Endodermal cell (in vitro differentiated cells): ENCODE measurements at regions not wholly inside any gene's neighbourhood (a gene's known extent, or its start where the extent isn't known, plus 50 kb on each side); places are given as distances from the start of the nearest gene placed in this dataset.

Experiments used
- DNase-seq: peaks from one replicate; pipeline ENCODE4 v3.0.0-alpha.2; 2017
- H3K27ac ChIP-seq: 2 replicates; pipeline ENCODE4 v1.5.1; 2013; ENCODE audit warnings: mild to moderate bottlenecking, low read depth, low read length, moderate library complexity
- H3K27me3 ChIP-seq: 2 replicates; pipeline ENCODE4 v1.6.1; 2013; ENCODE audit warnings: mild to moderate bottlenecking, low read length, moderate library complexity; ENCODE audit not compliant: insufficient read depth, control insufficient read depth, poor library complexity, severe bottlenecking
- H3K36me3 ChIP-seq: 2 replicates; pipeline ENCODE4 v1.7.0; 2013; ENCODE audit warnings: mild to moderate bottlenecking, low read length, moderate library complexity; ENCODE audit not compliant: control insufficient read depth, insufficient read depth
- H3K4me1 ChIP-seq: one replicate; pipeline ENCODE4 v1.7.0; 2013; ENCODE audit warnings: low read length; ENCODE audit not compliant: control insufficient read depth, insufficient read depth
- H3K4me3 ChIP-seq: 2 replicates; pipeline ENCODE4 v1.5.1; 2013; ENCODE audit warnings: mild to moderate bottlenecking, low read length, moderate library complexity
- H3K9ac ChIP-seq: 2 replicates; pipeline ENCODE4 v1.6.1; 2013; ENCODE audit warnings: mild to moderate bottlenecking, low read length, moderate library complexity; ENCODE audit not compliant: poor library complexity, severe bottlenecking; ENCODE audit errors: extremely low read depth
- H3K9me3 ChIP-seq: 2 replicates; pipeline ENCODE4 v1.6.1; 2013; ENCODE audit warnings: mild to moderate bottlenecking, low read length, moderate library complexity; ENCODE audit not compliant: control insufficient read depth
- H3K27ac Mint-ChIP-seq: 2 replicates; pipeline ENCODE4 v1.8.0; 2020; ENCODE audit warnings: mixed read lengths
- H3K27me3 Mint-ChIP-seq: 2 replicates; pipeline ENCODE4 v1.8.0; 2021; ENCODE audit warnings: mild to moderate bottlenecking, mixed read lengths; ENCODE audit not compliant: insufficient read depth
- H3K36me3 Mint-ChIP-seq: 2 replicates; pipeline ENCODE4 v1.8.0; 2020; ENCODE audit warnings: low read depth, mixed read lengths
- H3K4me1 Mint-ChIP-seq: 2 replicates; pipeline ENCODE4 v1.8.0; 2020; ENCODE audit warnings: mixed read lengths
- H3K4me3 Mint-ChIP-seq: 2 replicates; pipeline ENCODE4 v1.8.0; 2020; ENCODE audit warnings: mild to moderate bottlenecking, moderate library complexity, mixed read lengths
- H3K9me3 Mint-ChIP-seq: 2 replicates; pipeline ENCODE4 v1.8.0; 2020; ENCODE audit warnings: mild to moderate bottlenecking, mixed read lengths
- WGBS, 2 experiments: methylation state at CpG; one replicate each; pipeline versions ENCODE4 v1.1.5 to v1.1.7; 2013; ENCODE audit warnings: missing lambda C conversion rate in 2 of 2, mixed read lengths in 1 of 2; ENCODE audit not compliant: insufficient coverage in 1 of 2, insufficient read length in 1 of 2; 5-methylcytosine and 5-hydroxymethylcytosine counted together
- TF ChIP-seq, protein P1 (sequence below): fragments of 200-600 bp; sonication (generic); conservative IDR thresholded peaks from 2 replicates; pipeline ENCODE4 v1.5.0; 2021; ENCODE audit warnings: antibody characterized with exemption, mild to moderate bottlenecking

DNA sequence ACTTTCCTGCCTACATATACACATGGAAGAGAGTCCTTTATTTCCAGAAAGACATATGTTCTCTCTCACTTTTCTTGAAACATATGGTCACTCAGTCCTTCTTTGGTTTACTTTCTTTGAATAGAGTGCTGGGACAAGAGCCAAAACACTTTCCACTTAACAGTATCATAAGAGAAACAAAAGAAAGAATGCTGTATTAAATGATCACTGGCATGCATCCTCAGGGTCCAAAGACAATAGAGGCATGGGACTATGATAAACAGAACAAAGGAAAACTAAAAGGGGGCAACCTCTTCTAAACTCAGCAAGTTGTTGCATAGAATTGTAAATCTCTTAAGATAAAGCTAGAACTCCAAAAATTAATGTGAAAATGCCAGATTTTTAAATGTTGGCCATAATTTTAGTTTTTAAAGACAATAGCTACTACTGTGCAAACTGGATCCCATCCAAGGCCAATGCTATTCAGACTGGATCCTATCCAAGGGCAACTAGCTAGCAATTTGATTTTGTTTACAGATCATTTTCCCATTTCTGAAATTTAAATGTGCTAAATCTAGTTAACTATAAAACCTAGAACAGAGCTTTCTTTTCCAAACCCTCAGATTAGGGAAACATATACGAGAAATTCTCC lies 687.5 kb downstream of the SORCS3 start:
- no peak for DNase-seq
- H3K27ac ChIP-seq, result no peak overlapping the region

More for the DNA sequence above, 687.5 kb downstream of the SORCS3 start:
- Mint-ChIP-seq H3K9me3 (no peaks in the 10 kb centered on the region), H3K36me3 (no peaks in the 10 kb centered on the region), H3K4me1 (no peaks in the 10 kb centered on the region), H3K27ac (no peak overlapping the region), H3K4me3 (no peak overlapping the region), H3K27me3 (no peaks in the 10 kb centered on the region)
- H3K27me3 ChIP-seq, result no peaks in the 10 kb centered on the region
- TF ChIP-seq, protein P1, sequence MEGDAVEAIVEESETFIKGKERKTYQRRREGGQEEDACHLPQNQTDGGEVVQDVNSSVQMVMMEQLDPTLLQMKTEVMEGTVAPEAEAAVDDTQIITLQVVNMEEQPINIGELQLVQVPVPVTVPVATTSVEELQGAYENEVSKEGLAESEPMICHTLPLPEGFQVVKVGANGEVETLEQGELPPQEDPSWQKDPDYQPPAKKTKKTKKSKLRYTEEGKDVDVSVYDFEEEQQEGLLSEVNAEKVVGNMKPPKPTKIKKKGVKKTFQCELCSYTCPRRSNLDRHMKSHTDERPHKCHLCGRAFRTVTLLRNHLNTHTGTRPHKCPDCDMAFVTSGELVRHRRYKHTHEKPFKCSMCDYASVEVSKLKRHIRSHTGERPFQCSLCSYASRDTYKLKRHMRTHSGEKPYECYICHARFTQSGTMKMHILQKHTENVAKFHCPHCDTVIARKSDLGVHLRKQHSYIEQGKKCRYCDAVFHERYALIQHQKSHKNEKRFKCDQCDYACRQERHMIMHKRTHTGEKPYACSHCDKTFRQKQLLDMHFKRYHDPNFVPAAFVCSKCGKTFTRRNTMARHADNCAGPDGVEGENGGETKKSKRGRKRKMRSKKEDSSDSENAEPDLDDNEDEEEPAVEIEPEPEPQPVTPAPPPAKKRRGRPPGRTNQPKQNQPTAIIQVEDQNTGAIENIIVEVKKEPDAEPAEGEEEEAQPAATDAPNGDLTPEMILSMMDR, result no peak
- H3K4me1 ChIP-seq, result no peaks in the 10 kb centered on the region
- no peaks in the 10 kb centered on the region for H3K9me3 ChIP-seq
- WGBS, 2 experiments, result 100% methylated on average over 1 of the region's 1 CpG
- no peak overlapping the region for H3K9ac ChIP-seq
- H3K4me3 ChIP-seq, result no peak overlapping the region
- no peaks in the 10 kb centered on the region for H3K36me3 ChIP-seq
